DND-41 (cell line): ENCODE measurements at regions not wholly inside any gene's neighbourhood (a gene's known extent, or its start where the extent isn't known, plus 50 kb on each side); places are given as distances from the start of the nearest gene placed in this dataset.

Experiments used
- CTCF ChIP-seq: IDR thresholded peaks from 2 replicates; pipeline ENCODE4 v1.5.1; 2012; ENCODE audit warnings: borderline replicate concordance, low read length, moderate library complexity, mild to moderate bottlenecking; ENCODE audit not compliant: poor library complexity, severe bottlenecking; ENCODE audit errors: extremely low read depth
- EZH2 ChIP-seq: IDR thresholded peaks from 3 replicates; pipeline ENCODE4 v1.6.1; 2012; ENCODE audit warnings: borderline replicate concordance, low read depth, mild to moderate bottlenecking, moderate library complexity, low read length, inconsistent platforms; ENCODE audit not compliant: severe bottlenecking

- TF ChIP-seq EZH2 (no peak), CTCF (no peak)
These were observed 320.7 kb downstream of the CYP26B1 start for GRCh38 chr2:71826826-71827523.
